ENCODE measurements at regions not wholly inside any gene's neighbourhood (a gene's known extent, or its start where the extent isn't known, plus 50 kb on each side); places are given as distances from the start of the nearest gene placed in this dataset.

GRCh38 chr13:33485247-33485646, 199.7 kb upstream of the STARD13 start:
- Histone ChIP-seq H3K27ac (ENCODE audit: low read length) (no peak overlapping the region), H3K9me3 (replicated peaks; ENCODE audit: insufficient read depth, low read length) (no peaks in the 10 kb centered on the region), H3K36me3 (replicated peaks; ENCODE audit: insufficient read depth, low read length) (no peaks in the 10 kb centered on the region), H2AFZ (ENCODE audit: low read length) (no peak overlapping the region), H3K4me2 (ENCODE audit: low read depth, low read length) (no peak overlapping the region), H3K79me2 (ENCODE audit: low read length) (no peaks in the 10 kb centered on the region), H4K20me1 (ENCODE audit: insufficient read depth, low read length) (no peaks in the 10 kb centered on the region), H3F3A (ENCODE audit: insufficient read depth, low read length) (no peaks in the 10 kb centered on the region), H3K27me3 (replicated peaks; ENCODE audit: insufficient read depth, low read length) (no peaks in the 10 kb centered on the region), H3K4me3 (ENCODE audit: low read length) (no peak overlapping the region), H3K9ac (ENCODE audit: low read length) (no peak overlapping the region), H3K9me2 (replicated peaks; ENCODE audit: insufficient read depth, low read length) (no peaks in the 10 kb centered on the region), H3K4me1 (ENCODE audit: low read length) (no peaks in the 10 kb centered on the region)
- TF ChIP-seq, protein P1, sequence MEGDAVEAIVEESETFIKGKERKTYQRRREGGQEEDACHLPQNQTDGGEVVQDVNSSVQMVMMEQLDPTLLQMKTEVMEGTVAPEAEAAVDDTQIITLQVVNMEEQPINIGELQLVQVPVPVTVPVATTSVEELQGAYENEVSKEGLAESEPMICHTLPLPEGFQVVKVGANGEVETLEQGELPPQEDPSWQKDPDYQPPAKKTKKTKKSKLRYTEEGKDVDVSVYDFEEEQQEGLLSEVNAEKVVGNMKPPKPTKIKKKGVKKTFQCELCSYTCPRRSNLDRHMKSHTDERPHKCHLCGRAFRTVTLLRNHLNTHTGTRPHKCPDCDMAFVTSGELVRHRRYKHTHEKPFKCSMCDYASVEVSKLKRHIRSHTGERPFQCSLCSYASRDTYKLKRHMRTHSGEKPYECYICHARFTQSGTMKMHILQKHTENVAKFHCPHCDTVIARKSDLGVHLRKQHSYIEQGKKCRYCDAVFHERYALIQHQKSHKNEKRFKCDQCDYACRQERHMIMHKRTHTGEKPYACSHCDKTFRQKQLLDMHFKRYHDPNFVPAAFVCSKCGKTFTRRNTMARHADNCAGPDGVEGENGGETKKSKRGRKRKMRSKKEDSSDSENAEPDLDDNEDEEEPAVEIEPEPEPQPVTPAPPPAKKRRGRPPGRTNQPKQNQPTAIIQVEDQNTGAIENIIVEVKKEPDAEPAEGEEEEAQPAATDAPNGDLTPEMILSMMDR (IDR thresholded peaks at IDR 0.05; ENCODE audit: low read length), result no peak
- TF ChIP-seq EZH2phosphoT487 (IDR thresholded peaks at IDR 0.05; ENCODE audit: low read length), result no peak
- no peak for TF ChIP-seq EZH2 (optimal IDR thresholded peaks at IDR 0.05; ENCODE audit: low read depth, low read length)
- no peak for DNase-seq

GRCh38 chr13:33487575-33488243, 202.2 kb upstream of the STARD13 start:
- no peak for TF ChIP-seq EZH2 (optimal IDR thresholded peaks at IDR 0.05; ENCODE audit: low read depth, low read length)
- no peak for TF ChIP-seq EZH2phosphoT487 (IDR thresholded peaks at IDR 0.05; ENCODE audit: low read length)
- TF ChIP-seq, protein P1 (IDR thresholded peaks at IDR 0.05; ENCODE audit: low read length), result peak; percentile 9; the same call in 1 of the 2 replicates
- H3K9me2 ChIP-seq (replicated peaks; ENCODE audit: insufficient read depth, low read length), result no peaks in the 10 kb centered on the region
- no peak overlapping the region for H3K4me2 ChIP-seq (ENCODE audit: low read depth, low read length)
- H3K27ac ChIP-seq (ENCODE audit: low read length), result no peak overlapping the region
- H3F3A ChIP-seq (ENCODE audit: insufficient read depth, low read length), result no peaks in the 10 kb centered on the region
- H3K36me3 ChIP-seq (replicated peaks; ENCODE audit: insufficient read depth, low read length), result no peaks in the 10 kb centered on the region
- no peaks in the 10 kb centered on the region for H3K4me1 ChIP-seq (ENCODE audit: low read length)
- no peak overlapping the region for H3K9ac ChIP-seq (ENCODE audit: low read length)
- H3K4me3 ChIP-seq (ENCODE audit: low read length), result no peak overlapping the region
- no peaks in the 10 kb centered on the region for H4K20me1 ChIP-seq (ENCODE audit: insufficient read depth, low read length)
- no peaks in the 10 kb centered on the region for H3K79me2 ChIP-seq (ENCODE audit: low read length)
- H3K9me3 ChIP-seq (replicated peaks; ENCODE audit: insufficient read depth, low read length), result no peaks in the 10 kb centered on the region
- DNase-seq, result peak; percentile 13
- no peaks in the 10 kb centered on the region for H3K27me3 ChIP-seq (replicated peaks; ENCODE audit: insufficient read depth, low read length)
- H2AFZ ChIP-seq (ENCODE audit: low read length), result no peak overlapping the region

DNA sequence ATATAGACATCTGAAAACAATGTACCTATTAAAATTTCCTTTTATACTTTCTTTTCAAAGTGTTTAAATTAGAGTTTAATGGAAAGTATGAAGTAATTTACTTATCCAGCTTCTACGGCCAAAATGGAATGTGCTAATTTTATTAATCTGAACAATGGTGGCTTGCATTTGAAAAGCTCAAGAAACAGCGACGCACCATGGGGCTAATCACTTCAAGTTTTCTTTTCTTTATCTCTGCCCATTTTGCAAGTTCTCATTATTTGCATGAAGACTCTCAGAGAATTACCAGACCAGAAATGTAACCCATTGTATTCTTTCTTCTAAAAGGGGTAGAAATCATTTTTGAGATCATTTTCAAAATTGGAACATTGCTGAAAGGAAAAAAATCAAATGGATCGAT, 204.0 kb upstream of the STARD13 start:
- H3K9me3 ChIP-seq (replicated peaks; ENCODE audit: insufficient read depth, low read length), result no peaks in the 10 kb centered on the region
- no peak for DNase-seq
- H3K27me3 ChIP-seq (replicated peaks; ENCODE audit: insufficient read depth, low read length), result no peaks in the 10 kb centered on the region
- no peaks in the 10 kb centered on the region for H4K20me1 ChIP-seq (ENCODE audit: insufficient read depth, low read length)
- no peak overlapping the region for H3K4me3 ChIP-seq (ENCODE audit: low read length)
- no peaks in the 10 kb centered on the region for H3K36me3 ChIP-seq (replicated peaks; ENCODE audit: insufficient read depth, low read length)
- H2AFZ ChIP-seq (ENCODE audit: low read length), result no peak overlapping the region
- H3K27ac ChIP-seq (ENCODE audit: low read length), result no peak overlapping the region
- H3K4me1 ChIP-seq (ENCODE audit: low read length), result no peaks in the 10 kb centered on the region
- no peaks in the 10 kb centered on the region for H3K79me2 ChIP-seq (ENCODE audit: low read length)
- no peak overlapping the region for H3K4me2 ChIP-seq (ENCODE audit: low read depth, low read length)
- TF ChIP-seq EZH2phosphoT487 (IDR thresholded peaks at IDR 0.05; ENCODE audit: low read length), result no peak
- TF ChIP-seq, protein P1 (IDR thresholded peaks at IDR 0.05; ENCODE audit: low read length), result no peak
- no peak for TF ChIP-seq EZH2 (optimal IDR thresholded peaks at IDR 0.05; ENCODE audit: low read depth, low read length)
- H3K9ac ChIP-seq (ENCODE audit: low read length), result no peak overlapping the region
- H3F3A ChIP-seq (ENCODE audit: insufficient read depth, low read length), result no peaks in the 10 kb centered on the region
- no peaks in the 10 kb centered on the region for H3K9me2 ChIP-seq (replicated peaks; ENCODE audit: insufficient read depth, low read length)
